SK-N-MC (cell line): ENCODE measurements at regions not wholly inside any gene's neighbourhood (a gene's known extent, or its start where the extent isn't known, plus 50 kb on each side); places are given as distances from the start of the nearest gene placed in this dataset.

Source experiments
- EZH2 ChIP-seq: fragments of 200-600 bp; sonication (generic); IDR thresholded peaks from one replicate; pipeline ENCODE4 v1.6.1; 2017; ENCODE audit warnings: antibody characterized with exemption
- POLR2AphosphoS5 ChIP-seq: IDR thresholded peaks from 2 replicates; pipeline ENCODE4 v1.6.1; 2012; ENCODE audit warnings: mild to moderate bottlenecking, low read depth, low read length, borderline replicate concordance

DNA sequence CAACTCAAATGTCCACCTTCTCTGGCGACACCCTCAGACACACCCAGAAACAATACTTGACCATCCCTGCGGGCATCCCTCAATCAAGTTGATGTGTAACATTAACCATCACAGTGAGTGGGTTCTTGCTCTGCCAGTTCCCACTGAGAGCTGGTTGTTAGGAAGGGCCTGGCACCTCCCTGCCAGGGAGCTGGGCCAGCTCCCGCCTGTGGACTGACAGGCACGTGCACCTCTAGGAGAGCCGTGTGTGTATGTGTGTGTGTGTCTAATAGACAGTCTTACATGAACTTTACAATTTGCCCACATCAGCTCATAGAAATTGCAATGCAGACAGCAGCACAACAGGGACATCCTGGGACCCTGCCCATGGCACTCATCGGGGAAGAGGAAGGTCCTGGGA, 298.7 kb downstream of the SHANK2 start:
- TF ChIP-seq EZH2 (no peak), POLR2AphosphoS5 (no peak)
